DOHH2 (cell line): ENCODE measurements at regions not wholly inside any gene's neighbourhood (a gene's known extent, or its start where the extent isn't known, plus 50 kb on each side); places are given as distances from the start of the nearest gene placed in this dataset.

Source experiments
- EZH2phosphoT487 ChIP-seq: fragments of 200-600 bp; sonication (generic); IDR thresholded peaks from 2 replicates; pipeline ENCODE4 v1.6.1; 2017; ENCODE audit warnings: borderline replicate concordance, mild to moderate bottlenecking, antibody characterized with exemption, low read length, moderate library complexity, mixed read lengths
- TF ChIP-seq, protein P1 (sequence below): fragments of 200-600 bp; sonication (generic); IDR thresholded peaks from one replicate; pipeline ENCODE4 v1.5.1; 2014; ENCODE audit warnings: antibody characterized with exemption, mild to moderate bottlenecking, low read depth, low read length; ENCODE audit not compliant: poor library complexity, severe bottlenecking

- TF ChIP-seq, protein P1, sequence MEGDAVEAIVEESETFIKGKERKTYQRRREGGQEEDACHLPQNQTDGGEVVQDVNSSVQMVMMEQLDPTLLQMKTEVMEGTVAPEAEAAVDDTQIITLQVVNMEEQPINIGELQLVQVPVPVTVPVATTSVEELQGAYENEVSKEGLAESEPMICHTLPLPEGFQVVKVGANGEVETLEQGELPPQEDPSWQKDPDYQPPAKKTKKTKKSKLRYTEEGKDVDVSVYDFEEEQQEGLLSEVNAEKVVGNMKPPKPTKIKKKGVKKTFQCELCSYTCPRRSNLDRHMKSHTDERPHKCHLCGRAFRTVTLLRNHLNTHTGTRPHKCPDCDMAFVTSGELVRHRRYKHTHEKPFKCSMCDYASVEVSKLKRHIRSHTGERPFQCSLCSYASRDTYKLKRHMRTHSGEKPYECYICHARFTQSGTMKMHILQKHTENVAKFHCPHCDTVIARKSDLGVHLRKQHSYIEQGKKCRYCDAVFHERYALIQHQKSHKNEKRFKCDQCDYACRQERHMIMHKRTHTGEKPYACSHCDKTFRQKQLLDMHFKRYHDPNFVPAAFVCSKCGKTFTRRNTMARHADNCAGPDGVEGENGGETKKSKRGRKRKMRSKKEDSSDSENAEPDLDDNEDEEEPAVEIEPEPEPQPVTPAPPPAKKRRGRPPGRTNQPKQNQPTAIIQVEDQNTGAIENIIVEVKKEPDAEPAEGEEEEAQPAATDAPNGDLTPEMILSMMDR, result no peak
- no peak for TF ChIP-seq EZH2phosphoT487
Observed at GRCh38 chr6:119559586-119559985, 210.0 kb upstream of the MAN1A1 start.
